ENCODE measurements at regions not wholly inside any gene's neighbourhood (a gene's known extent, or its start where the extent isn't known, plus 50 kb on each side); places are given as distances from the start of the nearest gene placed in this dataset.
A peak's percentile ranks its signal among the peaks of the same experiment; 100 is the strongest.

- no peak for TF ChIP-seq ZNF512 (CRISPR knock-in tag; IDR thresholded peaks at IDR 0.05)
- TF ChIP-seq, protein P1, sequence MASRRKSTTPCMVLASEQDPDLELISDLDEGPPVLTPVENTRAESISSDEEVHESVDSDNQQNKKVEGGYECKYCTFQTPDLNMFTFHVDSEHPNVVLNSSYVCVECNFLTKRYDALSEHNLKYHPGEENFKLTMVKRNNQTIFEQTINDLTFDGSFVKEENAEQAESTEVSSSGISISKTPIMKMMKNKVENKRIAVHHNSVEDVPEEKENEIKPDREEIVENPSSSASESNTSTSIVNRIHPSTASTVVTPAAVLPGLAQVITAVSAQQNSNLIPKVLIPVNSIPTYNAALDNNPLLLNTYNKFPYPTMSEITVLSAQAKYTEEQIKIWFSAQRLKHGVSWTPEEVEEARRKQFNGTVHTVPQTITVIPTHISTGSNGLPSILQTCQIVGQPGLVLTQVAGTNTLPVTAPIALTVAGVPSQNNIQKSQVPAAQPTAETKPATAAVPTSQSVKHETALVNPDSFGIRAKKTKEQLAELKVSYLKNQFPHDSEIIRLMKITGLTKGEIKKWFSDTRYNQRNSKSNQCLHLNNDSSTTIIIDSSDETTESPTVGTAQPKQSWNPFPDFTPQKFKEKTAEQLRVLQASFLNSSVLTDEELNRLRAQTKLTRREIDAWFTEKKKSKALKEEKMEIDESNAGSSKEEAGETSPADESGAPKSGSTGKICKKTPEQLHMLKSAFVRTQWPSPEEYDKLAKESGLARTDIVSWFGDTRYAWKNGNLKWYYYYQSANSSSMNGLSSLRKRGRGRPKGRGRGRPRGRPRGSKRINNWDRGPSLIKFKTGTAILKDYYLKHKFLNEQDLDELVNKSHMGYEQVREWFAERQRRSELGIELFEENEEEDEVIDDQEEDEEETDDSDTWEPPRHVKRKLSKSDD (CRISPR knock-in tag; IDR thresholded peaks at IDR 0.05; ENCODE audit: low read depth), result 0 out of 2 replicates have a peak, but pooled peaks have one; percentile 40
- no peak for TF ChIP-seq THAP9 (CRISPR knock-in tag; IDR thresholded peaks at IDR 0.05; ENCODE audit: borderline replicate concordance)
- TF ChIP-seq SMAD3 (CRISPR knock-in tag; IDR thresholded peaks at IDR 0.05), result peak; percentile 21; the same call in 1 of the 2 replicates
- TF ChIP-seq NCOA1 (CRISPR knock-in tag; IDR thresholded peaks at IDR 0.05), result no peak
- peak; percentile 93 for TF ChIP-seq POLR2G (IDR thresholded peaks at IDR 0.05; ENCODE audit: low read depth, low read length)
- TF ChIP-seq, protein P2, sequence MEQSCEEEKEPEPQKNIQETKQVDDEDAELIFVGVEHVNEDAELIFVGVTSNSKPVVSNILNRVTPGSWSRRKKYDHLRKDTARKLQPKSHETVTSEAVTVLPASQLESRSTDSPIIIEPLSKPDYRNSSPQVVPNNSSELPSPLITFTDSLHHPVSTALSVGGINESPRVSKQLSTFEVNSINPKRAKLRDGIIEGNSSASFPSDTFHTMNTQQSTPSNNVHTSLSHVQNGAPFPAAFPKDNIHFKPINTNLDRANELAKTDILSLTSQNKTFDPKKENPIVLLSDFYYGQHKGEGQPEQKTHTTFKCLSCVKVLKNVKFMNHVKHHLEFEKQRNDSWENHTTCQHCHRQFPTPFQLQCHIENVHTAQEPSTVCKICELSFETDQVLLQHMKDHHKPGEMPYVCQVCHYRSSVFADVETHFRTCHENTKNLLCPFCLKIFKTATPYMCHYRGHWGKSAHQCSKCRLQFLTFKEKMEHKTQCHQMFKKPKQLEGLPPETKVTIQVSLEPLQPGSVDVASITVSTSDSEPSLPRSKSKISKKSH (CRISPR knock-in tag; IDR thresholded peaks at IDR 0.05; ENCODE audit: borderline replicate concordance), result no peak
- no peak for TF ChIP-seq TRIM24 (CRISPR knock-in tag; IDR thresholded peaks at IDR 0.05)
- TF ChIP-seq ZNF142 (CRISPR knock-in tag; IDR thresholded peaks at IDR 0.05), result 0 out of 2 replicates have a peak, but pooled peaks have one; percentile 33
- TF ChIP-seq CREB1 (IDR thresholded peaks at IDR 0.05), result no peak
- peak; percentile 46 for TF ChIP-seq CREB1 (CRISPR knock-in tag; IDR thresholded peaks at IDR 0.05)
- no peak for TF ChIP-seq ZNF703 (CRISPR knock-in tag; IDR thresholded peaks at IDR 0.05; ENCODE audit: borderline replicate concordance)
- TF ChIP-seq ZNF614 (CRISPR knock-in tag; IDR thresholded peaks at IDR 0.05; ENCODE audit: borderline replicate concordance), result peak; percentile 62; the same call in 1 of the 2 replicates
Measured at GRCh38 chr6:120005292-120005976, 655.9 kb upstream of the MAN1A1 start (continued).
